ENCODE measurements at regions not wholly inside any gene's neighbourhood (a gene's known extent, or its start where the extent isn't known, plus 50 kb on each side); places are given as distances from the start of the nearest gene placed in this dataset.
"Not testable (repeated sequence)": the region's sequence is repeated elsewhere in the genome, so short reads cannot be mapped to it uniquely, and the experiment has no call there.

DNA sequence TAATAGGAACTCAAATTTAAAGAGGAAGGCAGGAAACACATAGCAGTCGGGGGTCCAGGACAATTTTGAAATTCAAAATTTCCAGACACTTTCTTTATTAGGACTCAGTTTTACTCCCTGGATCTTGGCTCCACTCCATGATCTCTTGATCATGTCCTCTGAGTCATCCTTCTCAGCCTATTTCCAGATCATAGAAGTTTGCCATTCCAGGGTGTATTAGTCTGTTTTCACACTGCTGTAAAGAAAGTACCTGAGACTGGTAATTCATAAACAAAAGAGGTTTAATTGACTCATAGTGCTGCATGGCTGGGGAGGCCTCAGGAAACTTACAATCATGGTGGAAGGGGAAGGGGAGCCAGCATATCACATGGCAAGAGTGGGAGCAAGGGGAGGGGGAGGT lies 564.7 kb upstream of the ACTRT1 start:
- H4K20me1 ChIP-seq (ENCODE audit: insufficient read depth, low read length), result no peaks in the 10 kb centered on the region
- no peak overlapping the region for H3K4me2 ChIP-seq (ENCODE audit: low read depth, low read length)
- H3K9me3 ChIP-seq (replicated peaks; ENCODE audit: insufficient read depth, low read length), result no peaks in the 10 kb centered on the region
- no peak for TF ChIP-seq EZH2phosphoT487 (IDR thresholded peaks at IDR 0.05; ENCODE audit: low read length)
- TF ChIP-seq, protein P1, sequence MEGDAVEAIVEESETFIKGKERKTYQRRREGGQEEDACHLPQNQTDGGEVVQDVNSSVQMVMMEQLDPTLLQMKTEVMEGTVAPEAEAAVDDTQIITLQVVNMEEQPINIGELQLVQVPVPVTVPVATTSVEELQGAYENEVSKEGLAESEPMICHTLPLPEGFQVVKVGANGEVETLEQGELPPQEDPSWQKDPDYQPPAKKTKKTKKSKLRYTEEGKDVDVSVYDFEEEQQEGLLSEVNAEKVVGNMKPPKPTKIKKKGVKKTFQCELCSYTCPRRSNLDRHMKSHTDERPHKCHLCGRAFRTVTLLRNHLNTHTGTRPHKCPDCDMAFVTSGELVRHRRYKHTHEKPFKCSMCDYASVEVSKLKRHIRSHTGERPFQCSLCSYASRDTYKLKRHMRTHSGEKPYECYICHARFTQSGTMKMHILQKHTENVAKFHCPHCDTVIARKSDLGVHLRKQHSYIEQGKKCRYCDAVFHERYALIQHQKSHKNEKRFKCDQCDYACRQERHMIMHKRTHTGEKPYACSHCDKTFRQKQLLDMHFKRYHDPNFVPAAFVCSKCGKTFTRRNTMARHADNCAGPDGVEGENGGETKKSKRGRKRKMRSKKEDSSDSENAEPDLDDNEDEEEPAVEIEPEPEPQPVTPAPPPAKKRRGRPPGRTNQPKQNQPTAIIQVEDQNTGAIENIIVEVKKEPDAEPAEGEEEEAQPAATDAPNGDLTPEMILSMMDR (IDR thresholded peaks at IDR 0.05; ENCODE audit: low read length), result no peak
- no peak for TF ChIP-seq EZH2 (optimal IDR thresholded peaks at IDR 0.05; ENCODE audit: low read depth, low read length)
- no peak overlapping the region for H3K27ac ChIP-seq (ENCODE audit: low read length)
- no peak overlapping the region for H2AFZ ChIP-seq (ENCODE audit: low read length)
- no peaks in the 10 kb centered on the region for H3K79me2 ChIP-seq (ENCODE audit: low read length)
- no peaks in the 10 kb centered on the region for H3K4me1 ChIP-seq (ENCODE audit: low read length)
- H3F3A ChIP-seq (ENCODE audit: insufficient read depth, low read length), result no peaks in the 10 kb centered on the region
- no peaks in the 10 kb centered on the region for H3K27me3 ChIP-seq (replicated peaks; ENCODE audit: insufficient read depth, low read length)
- H3K4me3 ChIP-seq (ENCODE audit: low read length), result no peak overlapping the region
- no peaks in the 10 kb centered on the region for H3K9me2 ChIP-seq (replicated peaks; ENCODE audit: insufficient read depth, low read length)
- H3K9ac ChIP-seq (ENCODE audit: low read length), result no peak overlapping the region
- H3K36me3 ChIP-seq (replicated peaks; ENCODE audit: insufficient read depth, low read length), result no peaks in the 10 kb centered on the region
- DNase-seq, result no peak

DNA sequence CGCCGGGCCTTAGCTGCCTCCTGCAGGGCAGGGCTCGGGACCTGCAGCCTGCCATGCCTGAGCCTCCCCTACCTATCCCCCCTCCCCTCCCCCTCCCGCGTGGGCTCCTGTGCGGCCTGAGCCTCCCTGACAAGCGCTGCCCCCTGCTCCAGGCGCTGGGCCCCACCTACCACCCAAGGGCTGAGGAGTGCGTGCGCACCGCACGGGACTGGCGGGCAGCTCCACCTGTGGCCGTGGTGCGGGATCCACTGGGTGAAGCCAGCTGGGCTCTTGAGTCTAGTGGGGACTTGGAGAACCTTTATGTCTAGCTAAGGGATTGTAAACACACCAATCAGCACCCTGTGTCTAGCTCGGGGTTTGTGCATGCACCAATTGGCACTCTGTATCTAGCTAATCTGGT lies 554.6 kb upstream of the ACTRT1 start:
- H4K20me1 ChIP-seq (ENCODE audit: insufficient read depth, low read length); H3K9me3 ChIP-seq (replicated peaks; ENCODE audit: insufficient read depth, low read length); H3K4me2 ChIP-seq (ENCODE audit: low read depth, low read length); H3K27ac ChIP-seq (ENCODE audit: low read length); DNase-seq; H3K79me2 ChIP-seq (ENCODE audit: low read length); H3K36me3 ChIP-seq (replicated peaks; ENCODE audit: insufficient read depth, low read length); H3K9me2 ChIP-seq (replicated peaks; ENCODE audit: insufficient read depth, low read length); H3K27me3 ChIP-seq (replicated peaks; ENCODE audit: insufficient read depth, low read length); H3K4me3 ChIP-seq (ENCODE audit: low read length); H3F3A ChIP-seq (ENCODE audit: insufficient read depth, low read length); H2AFZ ChIP-seq (ENCODE audit: low read length); H3K9ac ChIP-seq (ENCODE audit: low read length); H3K4me1 ChIP-seq (ENCODE audit: low read length): not testable (repeated sequence)

DNA sequence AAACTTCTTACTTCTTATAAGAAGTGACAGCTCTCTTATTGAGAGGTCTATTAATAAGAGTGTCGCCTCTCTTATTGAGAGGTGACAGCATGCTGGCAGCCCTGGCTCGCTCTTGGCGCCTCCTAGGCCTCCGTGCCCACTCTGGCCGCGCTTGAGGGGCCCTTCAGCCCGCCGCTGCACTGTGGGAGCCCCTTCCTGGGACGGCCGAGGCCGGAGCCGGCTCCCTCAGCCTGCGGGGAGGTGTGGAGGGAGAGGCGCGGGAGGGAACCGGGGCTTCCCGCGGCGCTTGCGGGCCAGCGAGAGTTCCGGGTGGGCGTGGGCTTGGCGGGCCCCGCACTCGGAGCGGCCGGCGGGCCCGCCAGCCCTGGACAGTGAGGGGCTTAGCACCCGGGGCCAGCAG lies 554.2 kb upstream of the ACTRT1 start:
- H3K9me2 ChIP-seq (replicated peaks; ENCODE audit: insufficient read depth, low read length); H3F3A ChIP-seq (ENCODE audit: insufficient read depth, low read length); DNase-seq; H3K4me3 ChIP-seq (ENCODE audit: low read length); H3K36me3 ChIP-seq (replicated peaks; ENCODE audit: insufficient read depth, low read length); H3K27me3 ChIP-seq (replicated peaks; ENCODE audit: insufficient read depth, low read length); H3K4me2 ChIP-seq (ENCODE audit: low read depth, low read length); H2AFZ ChIP-seq (ENCODE audit: low read length); H3K79me2 ChIP-seq (ENCODE audit: low read length); H3K9ac ChIP-seq (ENCODE audit: low read length); H3K4me1 ChIP-seq (ENCODE audit: low read length); H3K27ac ChIP-seq (ENCODE audit: low read length); H4K20me1 ChIP-seq (ENCODE audit: insufficient read depth, low read length); H3K9me3 ChIP-seq (replicated peaks; ENCODE audit: insufficient read depth, low read length): not testable (repeated sequence)

GRCh38 chrX:128601706-128602105 lies 549.5 kb upstream of the ACTRT1 start:
- H3K9ac ChIP-seq (ENCODE audit: low read length), result no peak overlapping the region
- no peaks in the 10 kb centered on the region for H3K79me2 ChIP-seq (ENCODE audit: low read length)
- no peaks in the 10 kb centered on the region for H3K9me2 ChIP-seq (replicated peaks; ENCODE audit: insufficient read depth, low read length)
- DNase-seq, result no peak
- no peaks in the 10 kb centered on the region for H3K36me3 ChIP-seq (replicated peaks; ENCODE audit: insufficient read depth, low read length)
- H3K9me3 ChIP-seq (replicated peaks; ENCODE audit: insufficient read depth, low read length), result no peaks in the 10 kb centered on the region
- H3K4me3 ChIP-seq (ENCODE audit: low read length), result no peak overlapping the region
- no peak overlapping the region for H3K27ac ChIP-seq (ENCODE audit: low read length)
- H3K4me2 ChIP-seq (ENCODE audit: low read depth, low read length), result no peak overlapping the region
- TF ChIP-seq EZH2 (optimal IDR thresholded peaks at IDR 0.05; ENCODE audit: low read depth, low read length), result no peak
- TF ChIP-seq, protein P1 (IDR thresholded peaks at IDR 0.05; ENCODE audit: low read length), result no peak
- no peak for TF ChIP-seq EZH2phosphoT487 (IDR thresholded peaks at IDR 0.05; ENCODE audit: low read length)
- no peak overlapping the region for H2AFZ ChIP-seq (ENCODE audit: low read length)
- no peaks in the 10 kb centered on the region for H3K27me3 ChIP-seq (replicated peaks; ENCODE audit: insufficient read depth, low read length)
- no peaks in the 10 kb centered on the region for H3F3A ChIP-seq (ENCODE audit: insufficient read depth, low read length)
- no peaks in the 10 kb centered on the region for H4K20me1 ChIP-seq (ENCODE audit: insufficient read depth, low read length)
- no peaks in the 10 kb centered on the region for H3K4me1 ChIP-seq (ENCODE audit: low read length)
